ENCODE measurements at regions not wholly inside any gene's neighbourhood (a gene's known extent, or its start where the extent isn't known, plus 50 kb on each side); places are given as distances from the start of the nearest gene placed in this dataset.

- Histone ChIP-seq H3K4me1 (no peaks in the 10 kb centered on the region), H3K27me3 (no peaks in the 10 kb centered on the region), H3K27ac (no peak overlapping the region), H3K36me3 (no peaks in the 10 kb centered on the region), H3K4me3 (no peak overlapping the region), H3K9me3 (no peaks in the 10 kb centered on the region)
- DNase-seq (ENCODE audit: low spot score in 2 of 2) = no peak
- intact Hi-C loops (cut with DNase I) = no loop called here
- TF ChIP-seq CTCF (IDR thresholded peaks at IDR 0.05) = no peak
Measured at GRCh38 chr12:84075991-84076390, 836.6 kb downstream of the SLC6A15 start.

- Histone ChIP-seq H3K4me1 (no peaks in the 10 kb centered on the region), H3K4me3 (no peak overlapping the region)
- TF ChIP-seq CTCF (IDR thresholded peaks at IDR 0.05) = no peak
Measured at GRCh38 chr12:84073401-84073800, 839.2 kb downstream of the SLC6A15 start.

GRCh38 chr12:84072961-84073360, 839.6 kb downstream of the SLC6A15 start:
- no peaks in the 10 kb centered on the region for H3K9me3 ChIP-seq
- H3K36me3 ChIP-seq = no peaks in the 10 kb centered on the region
- no peaks in the 10 kb centered on the region for H3K27me3 ChIP-seq
- H3K4me3 ChIP-seq = no peak overlapping the region
- H3K27ac ChIP-seq = no peak overlapping the region
- no peak for DNase-seq (ENCODE audit: low spot score in 2 of 2)
- TF ChIP-seq CTCF (IDR thresholded peaks at IDR 0.05) = no peak
- no peaks in the 10 kb centered on the region for H3K4me1 ChIP-seq
- intact Hi-C loops (cut with DNase I) = no loop called here

More at GRCh38 chr12:84073401-84073800, 839.2 kb downstream of the SLC6A15 start:
- no peaks in the 10 kb centered on the region for H3K27me3 ChIP-seq
- DNase-seq (ENCODE audit: low spot score in 2 of 2) = no peak
- no peak overlapping the region for H3K27ac ChIP-seq
- H3K36me3 ChIP-seq = no peaks in the 10 kb centered on the region
- intact Hi-C loops (cut with DNase I) = no loop called here
- no peaks in the 10 kb centered on the region for H3K9me3 ChIP-seq

- DNase-seq (ENCODE audit: low spot score in 2 of 2) = peak in 1 of 2 donors; percentile 62
- no peak overlapping the region for H3K4me3 ChIP-seq
- no peak for TF ChIP-seq CTCF (IDR thresholded peaks at IDR 0.05)
- intact Hi-C loops (cut with DNase I) = no loop called here
- H3K36me3 ChIP-seq = no peaks in the 10 kb centered on the region
- no peak overlapping the region for H3K27ac ChIP-seq
- no peaks in the 10 kb centered on the region for H3K27me3 ChIP-seq
- H3K9me3 ChIP-seq = no peaks in the 10 kb centered on the region
- H3K4me1 ChIP-seq = no peaks in the 10 kb centered on the region
Measured at GRCh38 chr12:84070292-84070691, 842.3 kb downstream of the SLC6A15 start.

- no peak overlapping the region for H3K4me3 ChIP-seq
- no peaks in the 10 kb centered on the region for H3K4me1 ChIP-seq
- TF ChIP-seq CTCF (IDR thresholded peaks at IDR 0.05) = no peak
- no peaks in the 10 kb centered on the region for H3K36me3 ChIP-seq
- H3K27ac ChIP-seq = no peak overlapping the region
- H3K27me3 ChIP-seq = no peaks in the 10 kb centered on the region
- no peak for DNase-seq (ENCODE audit: low spot score in 2 of 2)
- intact Hi-C loops (cut with DNase I) = no loop called here
- no peaks in the 10 kb centered on the region for H3K9me3 ChIP-seq
Measured at GRCh38 chr12:84069699-84070098, 842.9 kb downstream of the SLC6A15 start.

GRCh38 chr12:84069198-84069597, 843.4 kb downstream of the SLC6A15 start:
- no peak overlapping the region for H3K27ac ChIP-seq
- H3K9me3 ChIP-seq = no peaks in the 10 kb centered on the region
- H3K27me3 ChIP-seq = no peaks in the 10 kb centered on the region
- H3K4me1 ChIP-seq = no peaks in the 10 kb centered on the region
- no peak for DNase-seq (ENCODE audit: low spot score in 2 of 2)
- no peak for TF ChIP-seq CTCF (IDR thresholded peaks at IDR 0.05)
- intact Hi-C loops (cut with DNase I) = no loop called here
- no peaks in the 10 kb centered on the region for H3K36me3 ChIP-seq
- no peak overlapping the region for H3K4me3 ChIP-seq

All from ascending aorta (tissue), 2 donors.